T-cell (primary cell): ENCODE measurements at regions not wholly inside any gene's neighbourhood (a gene's known extent, or its start where the extent isn't known, plus 50 kb on each side); places are given as distances from the start of the nearest gene placed in this dataset.

Source experiments
- ATAC-seq, 4 experiments: fragments of 200-7000 bp in 3 of 4; fragments of 150-1000 bp in 1 of 4; cut with Tn5 transposase; replicated peaks in 1 of 4; 1 replicate in 3 of 4; 2 replicates in 1 of 4; pipeline ENCODE4 v1.10.0; 2021; ENCODE audit warnings: moderate library complexity in 3 of 4, mild to moderate bottlenecking in 2 of 4, moderate number of reproducible peaks in 1 of 4
- CTCF ChIA-PET, 2 donors: fragments of 300-600 bp; sonication (Branson Sonifier 250); formaldehyde crosslinking; loops; one replicate each; lab custom pipeline; 2022; ENCODE audit warnings: antibody characterized with exemption in 2 of 2; lab: Charles Lee
- POLR2A ChIA-PET, 2 donors: fragments of 300-600 bp; sonication (Branson Sonifier 250); formaldehyde crosslinking; loops; one replicate each; lab custom pipeline; 2022; ENCODE audit warnings: antibody characterized with exemption in 2 of 2; lab: Charles Lee
- DNase-seq, 35 experiments: peaks; one replicate each; pipeline versions ENCODE4 v3.0.0 to v3.0.0-alpha.2; 2013 to 2023
- H3K27ac ChIP-seq: one replicate; pipeline ENCODE4 v1.5.1; 2013; ENCODE audit warnings: low read length
- H3K27me3 ChIP-seq, 2 experiments: replicated peaks in 1 of 2; 1 replicate in 1 of 2; 2 replicates in 1 of 2; pipeline versions ENCODE4 v1.6.1 to v1.7.0; 2013; ENCODE audit warnings: low read length in 1 of 2, mixed read lengths in 1 of 2; ENCODE audit not compliant: control insufficient read depth in 2 of 2, insufficient read depth in 2 of 2; ENCODE audit errors: extremely low read depth in 1 of 2
- H3K36me3 ChIP-seq, 2 donors: 1 replicate in 1 of 2; 2 replicates in 1 of 2; pipeline versions ENCODE4 v1.6.1 to v1.7.0; 2013; ENCODE audit warnings: low read length in 1 of 2; ENCODE audit not compliant: control insufficient read depth in 2 of 2, insufficient read depth in 1 of 2; ENCODE audit errors: extremely low read depth in 1 of 2
- H3K4me1 ChIP-seq, 2 experiments: 1 replicate in 1 of 2; 2 replicates in 1 of 2; pipeline versions ENCODE4 v1.6.1 to v1.7.0; 2013; ENCODE audit warnings: low read length in 2 of 2, mixed read lengths in 1 of 2; ENCODE audit not compliant: insufficient read depth in 2 of 2, control insufficient read depth in 1 of 2; ENCODE audit errors: extremely low read depth in 1 of 2
- H3K4me3 ChIP-seq, 2 donors: 1 replicate in 1 of 2; 2 replicates in 1 of 2; pipeline versions ENCODE4 v1.5.1 to v1.7.0; 2013; ENCODE audit warnings: mild to moderate bottlenecking in 2 of 2, low read length in 1 of 2, moderate library complexity in 1 of 2; ENCODE audit not compliant: control insufficient read depth in 1 of 2; ENCODE audit errors: extremely low read depth in 1 of 2
- H3K9me3 ChIP-seq: 2 replicates; pipeline ENCODE4 v1.7.0; 2013
- H3K27ac Mint-ChIP-seq, 2 donors: one replicate each; pipeline ENCODE4 v1.8.0; 2020 to 2021; ENCODE audit warnings: mild to moderate bottlenecking in 2 of 2, mixed read lengths in 2 of 2
- H3K27me3 Mint-ChIP-seq, 2 donors: one replicate each; pipeline ENCODE4 v1.8.0; 2021 to 2022; ENCODE audit warnings: mixed read lengths in 2 of 2
- H3K36me3 Mint-ChIP-seq: one replicate; pipeline ENCODE4 v1.8.0; 2021; ENCODE audit warnings: mixed read lengths
- H3K4me1 Mint-ChIP-seq, 3 donors: one replicate each; pipeline ENCODE4 v1.8.0; 2020 to 2022; ENCODE audit warnings: mixed read lengths in 3 of 3, mild to moderate bottlenecking in 1 of 3
- H3K4me3 Mint-ChIP-seq, 3 donors: one replicate each; pipeline ENCODE4 v1.8.0; 2020 to 2022; ENCODE audit warnings: mild to moderate bottlenecking in 3 of 3, mixed read lengths in 3 of 3, moderate library complexity in 3 of 3
- H3K9me3 Mint-ChIP-seq, 3 donors: one replicate each; pipeline ENCODE4 v1.8.0; 2020 to 2022; ENCODE audit warnings: mixed read lengths in 3 of 3
- WGBS: methylation state at CpG from one replicate; pipeline ENCODE4 v1.1.5; 2013; ENCODE audit warnings: missing lambda C conversion rate; ENCODE audit not compliant: insufficient coverage; 5-methylcytosine and 5-hydroxymethylcytosine counted together

DNA sequence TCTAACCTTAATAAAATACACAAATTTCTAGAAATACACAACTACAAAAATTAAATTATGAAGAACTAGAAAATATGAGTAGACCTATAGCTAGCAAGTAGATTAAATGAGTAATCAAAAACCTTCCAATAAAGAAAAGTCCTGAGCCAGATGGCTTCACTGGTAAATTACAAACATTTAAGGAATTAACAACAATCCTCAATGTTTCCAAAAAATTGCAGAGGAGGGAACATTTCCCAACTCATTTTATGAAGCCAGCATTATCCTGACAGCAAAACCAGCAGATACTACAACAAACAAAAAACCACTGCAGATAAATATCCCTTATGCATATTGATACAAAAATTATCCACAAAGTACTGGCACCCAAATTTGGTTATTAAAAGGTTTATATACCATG, 230.9 kb downstream of the COG6 start:
- ATAC-seq: no peak
- Histone ChIP-seq H3K27me3 (no peaks in the 10 kb centered on the region), H3K27ac (no peak overlapping the region), H3K4me3 (no peak overlapping the region), H3K36me3 (no peaks in the 10 kb centered on the region), H3K9me3 (peaks cover 8% of the 10 kb centered on the region), H3K4me1 (peaks cover 0 to 4% of the 10 kb centered on the region in 2 experiments)
- no peak overlapping the region for H3K27ac Mint-ChIP-seq
- peaks cover 0 to 2% of the 10 kb centered on the region in 2 donors for H3K27me3 Mint-ChIP-seq
- H3K9me3 Mint-ChIP-seq: peaks cover 16 to 33% (median 19%) of the 10 kb centered on the region in 3 donors
- ChIA-PET POLR2A (no interaction called here), CTCF (no interaction called here)
- DNase-seq: no peak
- peaks cover 4 to 6% (median 6%) of the 10 kb centered on the region in 3 donors for H3K4me1 Mint-ChIP-seq
- no peak overlapping the region for H3K4me3 Mint-ChIP-seq
- H3K36me3 Mint-ChIP-seq: peaks cover 6% of the 10 kb centered on the region

DNA sequence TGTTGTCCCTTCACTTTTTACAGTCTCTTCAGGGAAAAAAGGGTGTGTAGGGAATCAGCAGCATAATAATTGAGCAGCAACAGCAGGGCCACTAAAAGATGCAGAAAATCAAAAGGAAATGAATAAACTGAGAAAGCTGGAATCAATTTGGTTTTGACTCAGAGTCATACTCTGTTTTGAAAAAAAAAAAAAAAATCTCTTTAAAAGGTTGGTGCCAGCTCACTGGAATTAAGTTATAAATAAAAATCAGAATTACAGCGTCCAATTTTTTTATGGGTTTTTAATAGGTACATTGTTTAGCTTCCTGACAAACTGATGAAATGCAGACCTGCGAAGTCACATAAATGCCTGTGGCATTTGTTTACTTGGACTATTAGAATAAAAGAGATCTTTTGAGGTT, 231.9 kb downstream of the COG6 start:
- H3K27ac Mint-ChIP-seq: no peak overlapping the region

DNA sequence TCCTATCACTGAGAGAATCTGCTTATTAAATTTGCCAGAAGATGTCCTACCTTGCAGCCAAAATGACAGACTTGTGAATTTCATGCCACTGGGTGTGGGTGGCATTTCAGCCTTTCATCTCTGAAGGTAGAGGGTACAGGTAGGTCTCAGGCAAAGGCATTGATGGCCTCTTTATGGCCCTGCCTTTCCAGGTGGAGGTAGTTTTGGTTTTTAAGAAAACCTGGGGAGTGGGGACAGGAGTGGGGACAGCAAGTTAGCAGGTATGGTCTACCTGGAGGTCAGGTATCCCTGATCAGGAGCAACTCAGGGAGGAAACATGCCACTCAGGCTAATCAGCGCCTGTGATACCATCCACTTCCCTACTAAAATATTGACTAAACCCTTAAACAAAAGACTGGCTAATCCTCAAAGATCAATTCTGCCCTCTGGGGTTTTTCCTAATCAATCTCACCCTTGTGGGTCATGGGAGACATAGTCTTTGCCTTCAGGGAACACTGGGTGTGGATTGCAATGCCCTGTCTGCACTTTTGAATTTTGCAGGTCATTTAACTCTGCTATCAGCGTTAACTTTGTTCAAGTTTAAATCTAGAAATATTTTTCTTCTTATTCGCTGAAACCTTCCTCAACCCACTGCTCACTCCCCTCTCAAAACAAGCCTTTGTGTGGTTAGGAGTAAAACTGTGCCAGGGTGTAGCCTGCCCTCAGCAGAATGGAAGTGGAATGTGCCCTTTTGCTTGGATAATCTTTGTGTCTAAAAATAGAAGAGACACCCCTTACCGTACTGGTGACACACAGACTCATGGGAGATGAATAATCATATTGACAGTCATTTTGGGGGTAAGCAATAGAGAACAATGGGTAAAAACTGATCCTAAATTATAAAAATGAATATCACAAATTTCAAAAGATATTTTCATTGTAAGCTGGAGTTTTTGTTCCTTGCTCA, 233.7 kb downstream of the COG6 start:
- DNase-seq (no peak), ATAC-seq (no peak)
- Histone ChIP-seq H3K9me3 (peaks cover 4% of the 10 kb centered on the region), H3K4me1 (peaks cover 15 to 23% of the 10 kb centered on the region in 2 experiments), H3K27ac (no peak overlapping the region), H3K4me3 (no peak overlapping the region), H3K36me3 (no peaks in the 10 kb centered on the region), H3K27me3 (no peaks in the 10 kb centered on the region)
- H3K27me3 Mint-ChIP-seq: no peaks in the 10 kb centered on the region
- H3K4me1 Mint-ChIP-seq: peaks cover 32 to 35% (median 34%) of the 10 kb centered on the region in 3 donors
- ChIA-PET POLR2A (interaction anchor here in 1 of 2 donors (0.7 kb wide), 1 partner anchor 33 kb away, joined by 3 read pairs; no protein-coding TSS in a partner anchor), CTCF (no interaction called here)
- peaks cover 3% of the 10 kb centered on the region for H3K36me3 Mint-ChIP-seq
- H3K9me3 Mint-ChIP-seq: peaks cover 6 to 13% (median 7%) of the 10 kb centered on the region in 3 donors
- H3K4me3 Mint-ChIP-seq: no peak overlapping the region
- H3K27ac Mint-ChIP-seq: no peak overlapping the region
- no CpG with 5 or more reads among the region's 4 CpGs for WGBS

More for the DNA sequence above, 231.9 kb downstream of the COG6 start:
- peaks cover 14 to 17% (median 16%) of the 10 kb centered on the region in 3 donors for H3K4me1 Mint-ChIP-seq
- peaks cover 9 to 27% (median 19%) of the 10 kb centered on the region in 3 donors for H3K9me3 Mint-ChIP-seq
- ChIA-PET POLR2A (no interaction called here), CTCF (no interaction called here)
- DNase-seq: no peak
- Histone ChIP-seq H3K27ac (no peak overlapping the region), H3K9me3 (peaks cover 7% of the 10 kb centered on the region), H3K4me3 (no peak overlapping the region), H3K27me3 (no peaks in the 10 kb centered on the region), H3K36me3 (no peaks in the 10 kb centered on the region), H3K4me1 (peaks cover 2 to 14% of the 10 kb centered on the region in 2 experiments)
- H3K36me3 Mint-ChIP-seq: peaks cover 6% of the 10 kb centered on the region
- no CpG with 5 or more reads among the region's 2 CpGs for WGBS
- no peak overlapping the region for H3K4me3 Mint-ChIP-seq
- no peaks in the 10 kb centered on the region for H3K27me3 Mint-ChIP-seq
- ATAC-seq: no peak

DNA sequence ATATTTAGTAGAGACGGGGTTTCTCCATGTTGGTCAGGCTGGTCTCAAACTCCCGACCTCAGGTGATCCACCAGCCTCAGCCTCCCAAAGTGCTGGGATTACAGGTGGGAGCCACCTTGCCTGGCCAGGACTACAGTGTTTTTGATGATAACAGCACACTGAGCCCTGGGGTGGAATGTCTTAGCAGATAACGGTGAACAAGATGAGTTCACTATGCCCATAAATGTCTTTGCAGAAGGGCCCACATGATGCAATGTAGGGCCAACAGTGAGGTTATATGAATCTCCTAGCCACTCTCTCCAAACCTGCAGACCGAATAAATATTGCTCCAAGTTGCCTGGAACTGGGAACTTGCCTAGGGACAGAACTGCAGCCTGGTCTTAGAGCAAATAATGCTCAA, 235.1 kb downstream of the COG6 start:
- H3K4me1 Mint-ChIP-seq: peaks cover 38 to 44% (median 41%) of the 10 kb centered on the region in 3 donors
- DNase-seq: no peak
- H3K4me3 Mint-ChIP-seq: no peak overlapping the region
- H3K9me3 Mint-ChIP-seq: peaks cover 0 to under 1% (median 0%) of the 10 kb centered on the region in 3 donors
- ATAC-seq: no peak
- Histone ChIP-seq H3K4me1 (peaks cover 15 to 26% of the 10 kb centered on the region in 2 experiments), H3K36me3 (no peaks in the 10 kb centered on the region), H3K4me3 (no peak overlapping the region), H3K9me3 (no peaks in the 10 kb centered on the region), H3K27me3 (no peaks in the 10 kb centered on the region), H3K27ac (no peak overlapping the region)
- POLR2A ChIA-PET: no interaction called here
- CTCF ChIA-PET: no interaction called here
- H3K36me3 Mint-ChIP-seq: no peaks in the 10 kb centered on the region
- 83% methylated on average over 1 of the region's 4 CpGs for WGBS
- H3K27me3 Mint-ChIP-seq: no peaks in the 10 kb centered on the region
- H3K27ac Mint-ChIP-seq: no peak overlapping the region

DNA sequence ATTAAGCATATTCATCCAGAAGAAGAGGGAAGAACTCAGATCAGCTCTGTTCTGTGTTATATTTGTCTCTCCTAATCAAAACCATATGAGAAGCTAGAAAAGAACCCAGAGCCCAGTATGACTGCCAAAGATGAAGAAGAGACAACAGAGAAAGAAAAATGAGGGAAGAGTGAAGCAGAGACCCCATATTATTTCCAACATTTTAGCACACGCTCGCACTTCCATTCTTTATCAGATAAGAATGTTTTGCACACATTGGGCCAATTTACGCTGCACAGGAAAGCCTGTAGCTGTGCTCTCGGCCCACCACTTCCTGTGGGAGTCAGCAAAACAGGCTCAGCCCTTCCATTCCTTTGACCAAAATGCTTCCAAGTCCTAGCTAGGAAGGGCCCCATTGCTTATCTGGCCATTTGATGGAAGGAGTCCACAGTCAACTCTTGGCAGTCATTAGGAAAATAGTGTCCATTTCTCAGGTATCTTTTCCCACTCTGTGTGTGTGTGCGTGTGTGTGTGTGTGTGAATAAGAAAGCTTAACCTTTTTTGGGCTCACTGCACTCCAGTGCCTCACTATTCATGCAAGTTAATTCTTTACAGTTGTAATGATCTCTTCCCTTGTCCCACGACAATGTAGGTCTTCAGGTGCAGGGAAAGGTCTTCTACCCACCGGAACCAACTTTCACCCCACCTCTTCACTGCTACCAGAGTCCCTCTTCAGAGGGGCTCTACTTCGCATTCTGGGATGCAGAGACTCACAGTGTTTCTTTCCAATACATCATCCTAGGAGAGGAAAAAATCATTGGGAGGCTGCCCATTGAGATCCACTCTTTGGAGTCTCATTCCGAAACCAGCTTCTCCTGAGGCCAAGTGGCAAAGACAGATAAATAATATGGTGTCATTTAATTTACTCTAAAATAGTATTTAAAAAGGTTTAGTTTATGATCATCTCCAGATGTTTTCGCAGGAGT, 237.5 kb downstream of the COG6 start:
- Mint-ChIP-seq H3K4me1 (peaks cover 38 to 44% (median 41%) of the 10 kb centered on the region in 3 donors), H3K4me3 (peak overlapping the region; percentile 28 to 60 (median 49)), H3K27me3 (no peaks in the 10 kb centered on the region), H3K27ac (peak overlapping the region; percentile 86), H3K9me3 (no peaks in the 10 kb centered on the region), H3K36me3 (no peaks in the 10 kb centered on the region)
- H3K27ac ChIP-seq: no peak overlapping the region
- ChIA-PET POLR2A (interaction anchor here in 1 of 2 donors (1.0 kb wide), 1 partner anchor 9 kb away, joined by 3 read pairs; no protein-coding TSS in a partner anchor), CTCF (no interaction called here)
- DNase-seq: peak in 30 of 35 experiments; percentile 0 to 52 (median 14)
- H3K4me3 ChIP-seq: peak overlapping the region in 1 of 2 donors; percentile 10
- H3K4me1 ChIP-seq: peaks cover 15 to 26% of the 10 kb centered on the region in 2 experiments
- peak; percentile 79 to 89 (median 86) for ATAC-seq
- 45% methylated on average over 4 of the region's 10 CpGs for WGBS
- H3K9me3 ChIP-seq: no peaks in the 10 kb centered on the region
- H3K36me3 ChIP-seq: no peaks in the 10 kb centered on the region
- H3K27me3 ChIP-seq: no peaks in the 10 kb centered on the region

DNA sequence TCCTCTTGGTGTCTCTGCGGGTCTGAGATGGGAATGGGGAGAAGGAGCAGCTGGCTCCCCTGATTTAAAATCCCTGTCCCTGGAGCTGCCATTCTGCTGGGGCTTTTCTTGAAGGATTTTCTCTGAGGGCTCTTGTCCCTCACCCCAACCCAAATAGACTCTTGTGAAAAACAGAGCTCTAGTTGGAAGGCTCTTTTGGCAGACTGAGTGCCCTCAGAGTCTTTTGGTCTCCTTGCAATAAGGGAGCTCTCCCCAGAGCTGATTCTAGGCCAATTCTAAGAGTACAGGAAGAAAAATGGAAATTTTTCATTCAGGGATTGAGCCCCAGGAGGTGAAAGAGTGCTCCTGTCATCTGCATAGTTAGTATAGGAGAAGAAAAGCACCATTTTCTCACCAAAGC, 238.3 kb downstream of the COG6 start:
- H3K9me3 ChIP-seq: no peaks in the 10 kb centered on the region
- peaks cover 15 to 26% of the 10 kb centered on the region in 2 experiments for H3K4me1 ChIP-seq
- peaks cover 38 to 44% (median 41%) of the 10 kb centered on the region in 3 donors for H3K4me1 Mint-ChIP-seq
- WGBS: no CpG with 5 or more reads among the region's 1 CpG
- H3K27me3 Mint-ChIP-seq: no peaks in the 10 kb centered on the region
- peak overlapping the region in 1 of 3 donors; percentile 60 for H3K4me3 Mint-ChIP-seq
- no peaks in the 10 kb centered on the region for H3K36me3 ChIP-seq
- no peak overlapping the region for H3K27ac ChIP-seq
- H3K27me3 ChIP-seq: no peaks in the 10 kb centered on the region
- no peaks in the 10 kb centered on the region for H3K9me3 Mint-ChIP-seq
- H3K36me3 Mint-ChIP-seq: no peaks in the 10 kb centered on the region
- DNase-seq (no peak), ATAC-seq (no peak)
- ChIA-PET POLR2A (no interaction called here), CTCF (no interaction called here)
- no peak overlapping the region for H3K4me3 ChIP-seq
- H3K27ac Mint-ChIP-seq: peak overlapping the region in 1 of 2 donors; percentile 86
